Sigmoid colon (tissue), 6 donors: ENCODE measurements at regions not wholly inside any gene's neighbourhood (a gene's known extent, or its start where the extent isn't known, plus 50 kb on each side); places are given as distances from the start of the nearest gene placed in this dataset.

Experiments
- DNase-seq: peaks from one replicate; pipeline ENCODE4 v3.0.0-alpha.2; 2019
- H3K27ac ChIP-seq, 4 donors: fragments of 200-600 bp; sonication (generic); one replicate each; pipeline ENCODE4 v1.5.1; 2016 to 2019; ENCODE audit warnings: mild to moderate bottlenecking in 1 of 4
- H3K27me3 ChIP-seq, 3 donors: fragments of 200-600 bp; sonication (generic); one replicate each; pipeline ENCODE4 v1.5.1; 2019; ENCODE audit warnings: mild to moderate bottlenecking in 1 of 3
- H3K36me3 ChIP-seq, 4 donors: fragments of 200-600 bp; sonication (generic); one replicate each; pipeline ENCODE4 v1.5.1; 2016 to 2019
- H3K4me1 ChIP-seq, 4 donors: fragments of 200-600 bp; sonication (generic); one replicate each; pipeline ENCODE4 v1.5.1; 2017 to 2019
- H3K4me3 ChIP-seq, 4 donors: fragments of 200-600 bp; sonication (generic); one replicate each; pipeline ENCODE4 v1.5.1; 2017 to 2019; ENCODE audit warnings: mild to moderate bottlenecking in 2 of 4, moderate library complexity in 1 of 4
- H3K9me3 ChIP-seq, 4 donors: fragments of 200-600 bp in 3 of 4; sonication (generic) in 3 of 4; one replicate each; pipeline versions ENCODE4 v1.5.1 to v1.6.1; 2013 to 2019
- EP300 ChIP-seq, 4 donors: sonication (generic); formaldehyde crosslinking; IDR thresholded peaks; one replicate each; pipeline ENCODE4 v1.6.1; 2017; ENCODE audit warnings: antibody characterized with exemption in 4 of 4
- POLR2A ChIP-seq, 2 donors: fragments of 450-650 bp; IDR thresholded peaks; one replicate each; pipeline ENCODE4 v1.6.1; 2016; ENCODE audit warnings: antibody characterized with exemption in 2 of 2, mild to moderate bottlenecking in 2 of 2, moderate library complexity in 2 of 2
- POLR2AphosphoS5 ChIP-seq, 4 donors: sonication (generic); formaldehyde crosslinking; IDR thresholded peaks; one replicate each; pipeline ENCODE4 v1.6.1; 2017; ENCODE audit warnings: antibody characterized with exemption in 4 of 4
- WGBS, 2 donors: extraction: QIAGEN DNeasy Blood & Tissue Kit; methylation state at CpG; one replicate each; pipeline ENCODE4 v1.1.7; 2013; 5-methylcytosine and 5-hydroxymethylcytosine counted together
- intact Hi-C: fragments of 100-400 bp; cut with DNase I; formaldehyde crosslinking; loops from one replicate; pipeline ENCODE4 v1.15.1; 2023
- TF ChIP-seq, protein P1 (sequence below), 4 experiments: fragments of 450-650 bp in 3 of 4; fragments of 200-600 bp in 1 of 4; IDR thresholded peaks; one replicate each; pipeline ENCODE4 v1.5.1; 2016 to 2019; ENCODE audit warnings: antibody characterized with exemption in 4 of 4, mild to moderate bottlenecking in 3 of 4, moderate library complexity in 2 of 4
- donor health status: healthy with polysubstance abuse.
- donor health status: healthy.

DNA sequence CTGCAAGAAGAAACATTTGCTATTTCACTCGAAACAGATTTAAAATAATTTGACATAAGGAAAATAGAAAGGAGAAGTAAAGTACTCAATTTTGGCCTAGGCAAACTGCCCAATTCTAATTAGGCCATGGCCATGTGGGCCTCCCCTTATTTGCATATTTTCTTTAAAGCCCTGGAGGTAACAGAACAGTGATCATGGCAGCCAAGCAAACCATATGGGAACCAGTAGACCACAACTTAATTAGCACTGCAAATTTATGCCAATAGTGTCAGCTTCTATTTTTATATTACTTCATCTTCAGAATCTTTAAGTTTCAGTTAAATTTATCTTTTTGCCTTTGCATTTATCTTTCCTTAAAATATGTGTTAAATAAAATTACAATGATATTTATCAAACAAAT is 63.3 kb upstream of the THSD7A start:
- 84 to 88% methylated on average over 1 of the region's 1 CpG for WGBS, 2 donors
- H3K9me3 ChIP-seq, result no peaks in the 10 kb centered on the region
- no peak overlapping the region for H3K4me3 ChIP-seq
- no peaks in the 10 kb centered on the region for H3K36me3 ChIP-seq
- H3K27ac ChIP-seq, result no peak overlapping the region
- H3K4me1 ChIP-seq, result peaks cover 0 to 6% (median 0%) of the 10 kb centered on the region in 4 donors
- TF ChIP-seq POLR2A (IDR thresholded peaks at IDR 0.05) (no peak), EP300 (IDR thresholded peaks at IDR 0.05) (no peak), POLR2AphosphoS5 (IDR thresholded peaks at IDR 0.05) (no peak)
- intact Hi-C loops, result no loop called here
- no peak for DNase-seq
- no peaks in the 10 kb centered on the region for H3K27me3 ChIP-seq

DNA sequence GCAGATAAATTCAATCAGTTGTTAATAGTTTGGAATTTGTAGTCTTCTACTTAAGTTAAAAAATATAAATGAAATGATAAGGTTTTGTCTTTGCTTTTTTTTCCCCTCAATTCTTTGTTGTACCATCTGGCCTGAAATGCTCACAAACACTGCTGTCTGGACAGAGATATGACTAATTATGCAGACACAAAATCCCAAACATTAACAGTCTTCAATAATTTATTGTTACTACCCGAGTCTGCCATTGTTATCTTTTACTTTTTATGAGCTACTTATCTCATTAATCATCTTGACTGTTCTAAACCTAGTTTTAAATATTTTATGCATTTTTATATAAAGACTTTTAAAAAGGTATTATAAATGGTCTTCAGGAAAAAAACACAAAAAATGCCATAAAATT is 64.7 kb upstream of the THSD7A start:
- Histone ChIP-seq H3K9me3 (no peaks in the 10 kb centered on the region), H3K4me1 (peaks cover 0 to 6% (median 0%) of the 10 kb centered on the region in 4 donors), H3K27me3 (no peaks in the 10 kb centered on the region), H3K27ac (no peak overlapping the region), H3K36me3 (no peaks in the 10 kb centered on the region), H3K4me3 (no peak overlapping the region)
- intact Hi-C loops, result no loop called here
- no peak for DNase-seq
- WGBS, 2 donors, result 34 to 43% methylated on average over 1 of the region's 1 CpG
- TF ChIP-seq, protein P1, sequence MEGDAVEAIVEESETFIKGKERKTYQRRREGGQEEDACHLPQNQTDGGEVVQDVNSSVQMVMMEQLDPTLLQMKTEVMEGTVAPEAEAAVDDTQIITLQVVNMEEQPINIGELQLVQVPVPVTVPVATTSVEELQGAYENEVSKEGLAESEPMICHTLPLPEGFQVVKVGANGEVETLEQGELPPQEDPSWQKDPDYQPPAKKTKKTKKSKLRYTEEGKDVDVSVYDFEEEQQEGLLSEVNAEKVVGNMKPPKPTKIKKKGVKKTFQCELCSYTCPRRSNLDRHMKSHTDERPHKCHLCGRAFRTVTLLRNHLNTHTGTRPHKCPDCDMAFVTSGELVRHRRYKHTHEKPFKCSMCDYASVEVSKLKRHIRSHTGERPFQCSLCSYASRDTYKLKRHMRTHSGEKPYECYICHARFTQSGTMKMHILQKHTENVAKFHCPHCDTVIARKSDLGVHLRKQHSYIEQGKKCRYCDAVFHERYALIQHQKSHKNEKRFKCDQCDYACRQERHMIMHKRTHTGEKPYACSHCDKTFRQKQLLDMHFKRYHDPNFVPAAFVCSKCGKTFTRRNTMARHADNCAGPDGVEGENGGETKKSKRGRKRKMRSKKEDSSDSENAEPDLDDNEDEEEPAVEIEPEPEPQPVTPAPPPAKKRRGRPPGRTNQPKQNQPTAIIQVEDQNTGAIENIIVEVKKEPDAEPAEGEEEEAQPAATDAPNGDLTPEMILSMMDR (IDR thresholded peaks at IDR 0.05), result no peak
- no peak for TF ChIP-seq POLR2A (IDR thresholded peaks at IDR 0.05)
- no peak for TF ChIP-seq EP300 (IDR thresholded peaks at IDR 0.05)
- TF ChIP-seq POLR2AphosphoS5 (IDR thresholded peaks at IDR 0.05), result no peak

DNA sequence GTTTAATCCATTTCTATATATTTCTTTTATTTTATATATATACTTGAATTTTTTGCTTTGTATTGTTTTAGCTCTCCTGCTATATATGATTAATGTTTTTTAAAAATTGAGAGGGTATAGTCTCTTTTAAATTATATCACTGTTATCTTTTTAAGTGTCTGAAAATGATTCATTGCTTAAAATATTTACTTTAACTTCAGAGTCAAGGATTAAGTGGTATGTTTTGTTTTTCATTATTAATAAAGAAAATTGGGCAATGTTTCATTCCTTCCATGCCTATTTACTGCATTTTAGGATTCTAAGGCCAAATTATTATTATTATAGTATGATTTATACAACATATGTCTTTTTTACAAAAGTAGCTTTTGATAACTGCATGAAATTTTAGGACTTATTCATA is 67.2 kb upstream of the THSD7A start:
- no peaks in the 10 kb centered on the region for H3K36me3 ChIP-seq
- DNase-seq, result no peak
- TF ChIP-seq POLR2AphosphoS5 (IDR thresholded peaks at IDR 0.05), result no peak
- TF ChIP-seq POLR2A (IDR thresholded peaks at IDR 0.05), result no peak
- TF ChIP-seq, protein P1 (IDR thresholded peaks at IDR 0.05), result no peak
- TF ChIP-seq EP300 (IDR thresholded peaks at IDR 0.05), result no peak
- intact Hi-C loops, result no loop called here
- peaks cover 0 to 6% (median 0%) of the 10 kb centered on the region in 4 donors for H3K4me1 ChIP-seq
- H3K27ac ChIP-seq, result no peak overlapping the region
- H3K27me3 ChIP-seq, result no peaks in the 10 kb centered on the region
- H3K9me3 ChIP-seq, result peaks cover 0 to 3% (median 0%) of the 10 kb centered on the region in 4 donors
- no peak overlapping the region for H3K4me3 ChIP-seq

DNA sequence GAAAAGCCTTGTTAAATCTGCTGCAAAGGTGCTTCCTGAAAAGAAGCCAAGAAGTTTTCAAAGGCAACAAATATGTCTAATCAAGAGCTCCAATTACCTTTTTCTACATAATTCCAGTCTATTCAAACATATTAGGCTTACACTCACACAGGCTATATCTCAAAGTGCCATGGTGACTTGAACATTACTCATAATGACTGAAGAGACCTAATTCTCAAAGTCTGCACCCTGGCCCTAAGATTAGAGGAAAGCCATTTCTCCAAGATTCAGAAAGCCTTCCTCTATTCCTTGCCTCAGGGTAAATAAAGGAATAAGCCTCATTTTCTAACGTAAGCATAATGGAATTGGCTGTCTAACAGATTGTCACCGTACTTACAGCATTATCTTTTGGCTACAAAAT is 78.3 kb upstream of the THSD7A start:
- Histone ChIP-seq H3K27me3 (no peaks in the 10 kb centered on the region), H3K4me1 (no peaks in the 10 kb centered on the region), H3K4me3 (no peak overlapping the region), H3K27ac (no peak overlapping the region), H3K36me3 (no peaks in the 10 kb centered on the region), H3K9me3 (no peaks in the 10 kb centered on the region)
- intact Hi-C loops, result no loop called here
- no peak for TF ChIP-seq POLR2AphosphoS5 (IDR thresholded peaks at IDR 0.05)
- no peak for DNase-seq
- WGBS, 2 donors, result 89 to 90% methylated on average over 2 of the region's 2 CpGs

DNA sequence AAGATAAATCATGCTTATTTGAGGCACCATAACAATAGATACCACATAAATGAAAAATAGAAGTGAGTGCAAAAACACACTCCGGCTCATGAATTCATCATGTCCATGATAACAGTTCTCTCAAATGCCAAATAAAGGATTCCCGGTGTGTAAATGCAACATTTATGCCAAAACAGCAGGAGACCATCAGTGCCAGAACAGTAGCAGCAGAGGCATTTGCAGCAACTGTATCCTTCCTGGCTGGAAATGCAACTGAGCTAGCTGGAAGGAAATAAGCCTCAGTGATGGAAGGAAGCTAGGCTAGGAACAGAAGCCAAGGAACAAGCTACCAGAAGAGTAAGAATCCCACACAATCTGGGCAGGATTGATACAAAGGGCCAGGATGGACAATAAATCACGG is 79.9 kb upstream of the THSD7A start:
- Histone ChIP-seq H3K4me1 (no peaks in the 10 kb centered on the region), H3K4me3 (no peak overlapping the region), H3K36me3 (no peaks in the 10 kb centered on the region), H3K27me3 (no peaks in the 10 kb centered on the region), H3K9me3 (no peaks in the 10 kb centered on the region), H3K27ac (no peak overlapping the region)
- intact Hi-C loops, result no loop called here
- 51 to 77% methylated on average over 3 of the region's 3 CpGs for WGBS, 2 donors
- DNase-seq, result no peak
- TF ChIP-seq, protein P1 (IDR thresholded peaks at IDR 0.05), result no peak
- TF ChIP-seq EP300 (IDR thresholded peaks at IDR 0.05), result no peak
- no peak for TF ChIP-seq POLR2AphosphoS5 (IDR thresholded peaks at IDR 0.05)
- no peak for TF ChIP-seq POLR2A (IDR thresholded peaks at IDR 0.05)

DNA sequence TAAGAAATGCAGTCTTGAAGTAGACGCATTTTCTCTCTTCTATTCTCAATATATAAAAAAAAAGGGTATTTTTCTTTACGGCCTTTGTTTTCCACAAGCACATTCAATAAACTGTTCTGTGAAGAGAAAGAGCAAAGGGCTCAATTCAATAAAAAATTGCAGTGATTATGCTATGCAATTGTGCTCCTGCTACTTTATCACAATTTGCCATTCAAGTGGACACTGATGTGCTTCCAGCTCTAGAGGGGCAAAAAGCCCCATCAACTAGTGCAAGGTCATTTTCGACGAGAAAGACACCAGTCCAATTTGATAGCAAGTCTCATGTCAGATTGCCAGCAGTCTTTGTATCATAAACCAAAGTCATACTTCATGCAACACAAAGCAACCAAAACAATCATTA is 82.6 kb upstream of the THSD7A start:
- Histone ChIP-seq H3K27me3 (no peaks in the 10 kb centered on the region), H3K4me1 (no peaks in the 10 kb centered on the region), H3K36me3 (no peaks in the 10 kb centered on the region), H3K9me3 (peaks cover 0 to 4% (median 0%) of the 10 kb centered on the region in 4 donors), H3K27ac (no peak overlapping the region), H3K4me3 (no peak overlapping the region)
- DNase-seq, result no peak
- 94 to 97% methylated on average over 4 of the region's 4 CpGs for WGBS, 2 donors
- intact Hi-C loops, result no loop called here
- no peak for TF ChIP-seq EP300 (IDR thresholded peaks at IDR 0.05)
- TF ChIP-seq POLR2AphosphoS5 (IDR thresholded peaks at IDR 0.05), result no peak
- TF ChIP-seq, protein P1 (IDR thresholded peaks at IDR 0.05), result no peak
- TF ChIP-seq POLR2A (IDR thresholded peaks at IDR 0.05), result no peak
